Esophagus squamous epithelium (tissue), 5 donors: ENCODE measurements at regions not wholly inside any gene's neighbourhood (a gene's known extent, or its start where the extent isn't known, plus 50 kb on each side); places are given as distances from the start of the nearest gene placed in this dataset.

ENCODE experiments used
- DNase-seq: peaks from one replicate; lab custom pipeline; 2025; lab: John Stamatoyannopoulos, UW
- H3K27ac ChIP-seq, 4 donors: fragments of 200-600 bp; sonication (generic); one replicate each; pipeline ENCODE4 v1.5.1; 2016 to 2019; ENCODE audit warnings: mild to moderate bottlenecking in 1 of 4
- H3K27me3 ChIP-seq, 4 donors: fragments of 200-600 bp; sonication (generic); 1 replicate in 3 of 4; 2 replicates in 1 of 4; pipeline versions ENCODE4 v1.5.1 to v1.6.0; 2017 to 2021; ENCODE audit warnings: antibody characterized with exemption in 1 of 4
- H3K36me3 ChIP-seq, 3 donors: fragments of 200-600 bp; sonication (generic); one replicate each; pipeline ENCODE4 v1.5.1; 2016 to 2019
- H3K4me1 ChIP-seq, 3 donors: fragments of 200-600 bp; sonication (generic); one replicate each; pipeline ENCODE4 v1.5.1; 2017 to 2019
- H3K4me3 ChIP-seq, 4 donors: fragments of 200-600 bp; sonication (generic); 1 replicate in 3 of 4; 2 replicates in 1 of 4; pipeline ENCODE4 v1.5.1; 2016 to 2019; ENCODE audit warnings: mild to moderate bottlenecking in 2 of 4, moderate library complexity in 1 of 4
- H3K9me3 ChIP-seq, 3 donors: fragments of 200-600 bp; sonication (generic); one replicate each; pipeline ENCODE4 v1.5.1; 2016 to 2019
- CTCF ChIP-seq, 6 experiments: fragments of 450-650 bp in 4 of 6; fragments of 200-600 bp in 2 of 6; sonication (generic) in 2 of 6; IDR thresholded peaks; one replicate each; pipeline ENCODE4 v1.5.1; 2016 to 2019; ENCODE audit warnings: antibody characterized with exemption in 6 of 6, mild to moderate bottlenecking in 4 of 6, moderate library complexity in 4 of 6
- POLR2A ChIP-seq, 4 donors: fragments of 450-650 bp; IDR thresholded peaks; one replicate each; pipeline ENCODE4 v1.6.1; 2017; ENCODE audit warnings: antibody characterized with exemption in 4 of 4, mild to moderate bottlenecking in 4 of 4, moderate library complexity in 3 of 4
- WGBS, 2 donors: methylation state at CpG; one replicate each; pipeline ENCODE4 v1.1.5; 2018; 5-methylcytosine and 5-hydroxymethylcytosine counted together
- intact Hi-C: fragments of 100-400 bp; cut with DNase I; formaldehyde crosslinking; loops from one replicate; pipeline ENCODE4 v1.15.0; 2022
- donor health status: DM: yes; HTN: yes; CAD: no.

- Histone ChIP-seq H3K4me3 (no peak overlapping the region), H3K9me3 (no peaks in the 10 kb centered on the region), H3K36me3 (no peaks in the 10 kb centered on the region), H3K27me3 (peaks cover 0 to 25% (median 0%) of the 10 kb centered on the region in 4 donors), H3K27ac (no peak overlapping the region), H3K4me1 (no peaks in the 10 kb centered on the region)
- TF ChIP-seq POLR2A (IDR thresholded peaks at IDR 0.05) (no peak), CTCF (IDR thresholded peaks at IDR 0.05) (no peak)
- intact Hi-C loops, result no loop called here
- no peak for DNase-seq
- 59 to 68% methylated on average over 6 to 7 of the region's 9 CpGs for WGBS, 2 donors
These were observed 266.2 kb upstream of the FOXF1 start for GRCh38 chr16:86244158-86244557.

GRCh38 chr16:86244936-86245335 is 265.4 kb upstream of the FOXF1 start:
- Histone ChIP-seq H3K4me3 (no peak overlapping the region), H3K27ac (no peak overlapping the region), H3K27me3 (peaks cover 0 to 25% (median 0%) of the 10 kb centered on the region in 4 donors), H3K36me3 (no peaks in the 10 kb centered on the region), H3K4me1 (no peaks in the 10 kb centered on the region), H3K9me3 (no peaks in the 10 kb centered on the region)
- DNase-seq, result no peak
- intact Hi-C loops, result no loop called here
- no peak for TF ChIP-seq CTCF (IDR thresholded peaks at IDR 0.05)
- no peak for TF ChIP-seq POLR2A (IDR thresholded peaks at IDR 0.05)
- WGBS, 2 donors, result 83 to 90% methylated on average over 2 to 3 of the region's 3 CpGs

GRCh38 chr16:86245351-86245750 is 265.0 kb upstream of the FOXF1 start:
- no peak overlapping the region for H3K4me3 ChIP-seq
- intact Hi-C loops, result no loop called here
- H3K9me3 ChIP-seq, result no peaks in the 10 kb centered on the region
- H3K36me3 ChIP-seq, result no peaks in the 10 kb centered on the region
- no peak overlapping the region for H3K27ac ChIP-seq
- no peak for DNase-seq
- H3K27me3 ChIP-seq, result peaks cover 0 to 25% (median 0%) of the 10 kb centered on the region in 4 donors
- TF ChIP-seq POLR2A (IDR thresholded peaks at IDR 0.05) (no peak), CTCF (IDR thresholded peaks at IDR 0.05) (no peak)
- 80% methylated on average over 1 to 6 of the region's 7 CpGs for WGBS, 2 donors
- no peaks in the 10 kb centered on the region for H3K4me1 ChIP-seq

- peaks cover 0 to 22% (median 0%) of the 10 kb centered on the region in 4 donors for H3K27me3 ChIP-seq
- no peaks in the 10 kb centered on the region for H3K4me1 ChIP-seq
- no peaks in the 10 kb centered on the region for H3K36me3 ChIP-seq
- TF ChIP-seq CTCF (IDR thresholded peaks at IDR 0.05), result no peak
- no peak for TF ChIP-seq POLR2A (IDR thresholded peaks at IDR 0.05)
- no peak for DNase-seq
- no peaks in the 10 kb centered on the region for H3K9me3 ChIP-seq
- no peak overlapping the region for H3K27ac ChIP-seq
- H3K4me3 ChIP-seq, result no peak overlapping the region
- 100% methylated on average over 1 of the region's 6 CpGs; no CpG with 5 or more reads in 1 of the 2 donors for WGBS, 2 donors
- intact Hi-C loops, result no loop called here
These were observed 264.4 kb upstream of the FOXF1 start for GRCh38 chr16:86245895-86246294.

- Histone ChIP-seq H3K4me1 (peaks cover 0 to 3% (median 0%) of the 10 kb centered on the region in 3 donors), H3K27me3 (peaks cover 0 to 6% (median 0%) of the 10 kb centered on the region in 4 donors), H3K4me3 (no peak overlapping the region), H3K9me3 (no peaks in the 10 kb centered on the region), H3K27ac (no peak overlapping the region), H3K36me3 (no peaks in the 10 kb centered on the region)
- intact Hi-C loops, result no loop called here
- DNase-seq, result no peak
- WGBS, 2 donors, result 67 to 74% methylated on average over 6 to 9 of the region's 9 CpGs
- TF ChIP-seq CTCF (IDR thresholded peaks at IDR 0.05), result no peak
- TF ChIP-seq POLR2A (IDR thresholded peaks at IDR 0.05), result no peak
These were observed 261.9 kb upstream of the FOXF1 start for GRCh38 chr16:86248310-86248905.
